H1 (cell line): ENCODE measurements at regions not wholly inside any gene's neighbourhood (a gene's known extent, or its start where the extent isn't known, plus 50 kb on each side); places are given as distances from the start of the nearest gene placed in this dataset.

Experiments used
- CTCF ChIA-PET: fragments of 300-600 bp; sonication (Branson Sonifier 250); formaldehyde crosslinking; loops from one replicate; lab custom pipeline; 2021; ENCODE audit not compliant: partially characterized antibody; lab: Charles Lee
- POLR2A ChIA-PET: fragments of 300-600 bp; sonication (Branson Sonifier 250); formaldehyde crosslinking; loops from one replicate; lab custom pipeline; 2021; ENCODE audit warnings: inconsistent platforms; ENCODE audit not compliant: partially characterized antibody; lab: Charles Lee
- DNase-seq, 2 experiments: peaks; one replicate each; pipeline versions ENCODE4 v3.0.0 to v3.0.0-alpha.2; 2010 to 2022; ENCODE audit warnings: low spot score in 2 of 2, low read depth in 1 of 2, mixed read lengths in 1 of 2
- FAIRE-seq: peaks from 2 replicates; lab custom pipeline; 2011; peaks lifted over from hg19 to GRCh38; lab: Jason Lieb, UNC
- H2AFZ ChIP-seq: 2 replicates; pipeline ENCODE4 v1.8.1; 2012; ENCODE audit warnings: low read length, inconsistent platforms
- H2AK5ac ChIP-seq: 2 replicates; pipeline ENCODE4 v1.6.1; 2013; ENCODE audit warnings: low read depth, low read length
- H2BK120ac ChIP-seq: replicated peaks from 2 replicates; pipeline ENCODE3; 2013; ENCODE audit warnings: low read depth, low read length, inconsistent platforms
- H2BK12ac ChIP-seq: 2 replicates; pipeline ENCODE4 v1.6.1; 2013; ENCODE audit warnings: low read depth, low read length
- H2BK15ac ChIP-seq: 2 replicates; pipeline ENCODE4 v1.6.1; 2013; ENCODE audit warnings: low read length
- H2BK20ac ChIP-seq: 2 replicates; pipeline ENCODE4 v1.6.1; 2013; ENCODE audit warnings: low read length
- H2BK5ac ChIP-seq: 2 replicates; pipeline ENCODE4 v1.6.1; 2013; ENCODE audit warnings: low read depth, low read length
- H3K14ac ChIP-seq: 2 replicates; pipeline ENCODE4 v1.6.1; 2013; ENCODE audit warnings: inconsistent platforms; ENCODE audit not compliant: insufficient read length
- H3K18ac ChIP-seq: 2 replicates; pipeline ENCODE4 v1.6.1; 2013; ENCODE audit warnings: low read length; ENCODE audit errors: extremely low read depth
- H3K23ac ChIP-seq: 2 replicates; pipeline ENCODE4 v1.6.1; 2013; ENCODE audit warnings: inconsistent platforms; ENCODE audit not compliant: insufficient read length
- H3K23me2 ChIP-seq: 2 replicates; pipeline ENCODE4 v1.6.1; 2013; ENCODE audit warnings: low read depth, low read length
- H3K27ac ChIP-seq: 2 replicates; pipeline ENCODE4 v1.6.1; 2011; ENCODE audit warnings: low read depth, low read length, inconsistent platforms
- H3K27me3 ChIP-seq, 4 experiments: replicated peaks in 1 of 4; 1 replicate in 1 of 4; 2 replicates in 3 of 4; pipeline versions ENCODE4 v1.6.1 to v1.8.1; 2011 to 2013; ENCODE audit warnings: low read length in 3 of 4, mild to moderate bottlenecking in 3 of 4, inconsistent platforms in 2 of 4, mixed read lengths in 2 of 4, moderate library complexity in 1 of 4; ENCODE audit not compliant: control insufficient read depth in 3 of 4, insufficient read depth in 3 of 4; ENCODE audit errors: extremely low read depth in 1 of 4
- H3K36me3 ChIP-seq, 4 experiments: 2 replicates each; pipeline versions ENCODE4 v1.6.1 to v1.8.1; 2011 to 2013; ENCODE audit warnings: mild to moderate bottlenecking in 4 of 4, low read length in 3 of 4, moderate library complexity in 2 of 4, control low read depth in 1 of 4, inconsistent platforms in 1 of 4; ENCODE audit not compliant: insufficient read depth in 4 of 4, control insufficient read depth in 2 of 4
- H3K4ac ChIP-seq: replicated peaks from 2 replicates; pipeline ENCODE3; 2013; ENCODE audit warnings: low read length, low read depth, mixed read lengths, inconsistent platforms; ENCODE audit not compliant: insufficient read length
- H3K4me1 ChIP-seq, 4 experiments: replicated peaks in 1 of 4; 1 replicate in 1 of 4; 2 replicates in 3 of 4; pipeline versions ENCODE4 v1.6.1 to v1.8.1; 2011 to 2013; ENCODE audit warnings: low read length in 3 of 4, inconsistent platforms in 2 of 4, mixed read lengths in 1 of 4; ENCODE audit not compliant: insufficient read depth in 4 of 4, control insufficient read depth in 3 of 4
- H3K4me2 ChIP-seq, 2 experiments: 2 replicates each; pipeline versions ENCODE4 v1.6.1 to v1.8.1; 2011 to 2013; ENCODE audit warnings: low read depth in 2 of 2, low read length in 2 of 2, control low read depth in 1 of 2, inconsistent platforms in 1 of 2, mild to moderate bottlenecking in 1 of 2; ENCODE audit not compliant: insufficient read depth in 1 of 2
- H3K4me3 ChIP-seq, 4 experiments: fragments of 200-600, 300-600 bp in 1 of 4; sonication (generic), shearing (Covaris generic), sonication (Bioruptor Twin) in 1 of 4; 2 replicates each; pipeline versions ENCODE4 v1.5.1 to v1.8.1; 2011 to 2016; ENCODE audit warnings: low read length in 4 of 4, low read depth in 3 of 4, control low read depth in 2 of 4, inconsistent platforms in 2 of 4, mild to moderate bottlenecking in 2 of 4, mixed read lengths in 1 of 4, moderate library complexity in 1 of 4; ENCODE audit not compliant: insufficient read depth in 2 of 4; ENCODE audit errors: extremely low read depth in 1 of 4
- H3K56ac ChIP-seq: replicated peaks from 2 replicates; pipeline ENCODE3; 2013; ENCODE audit warnings: low read depth, mild to moderate bottlenecking, mixed read lengths, low read length, inconsistent platforms; ENCODE audit not compliant: insufficient read length
- H3K79me1 ChIP-seq: 2 replicates; pipeline ENCODE4 v1.6.1; 2013; ENCODE audit warnings: low read depth, low read length, control low read depth
- H3K79me2 ChIP-seq, 2 experiments: 2 replicates each; pipeline versions ENCODE4 v1.6.1 to v1.8.1; 2012 to 2013; ENCODE audit warnings: low read length in 2 of 2, mild to moderate bottlenecking in 2 of 2, inconsistent platforms in 1 of 2; ENCODE audit not compliant: insufficient read depth in 2 of 2, control insufficient read depth in 1 of 2
- H3K9ac ChIP-seq, 4 experiments: replicated peaks in 1 of 4; 1 replicate in 1 of 4; 2 replicates in 3 of 4; pipeline versions ENCODE4 v1.6.1 to v1.8.1; 2011 to 2013; ENCODE audit warnings: low read depth in 3 of 4, low read length in 3 of 4, control low read depth in 2 of 4, mild to moderate bottlenecking in 2 of 4, moderate library complexity in 2 of 4, inconsistent platforms in 1 of 4; ENCODE audit errors: extremely low read depth in 1 of 4
- H3K9me3 ChIP-seq, 2 experiments: 2 replicates each; pipeline versions ENCODE4 v1.6.1 to v1.8.1; 2012 to 2013; ENCODE audit warnings: mild to moderate bottlenecking in 2 of 2, moderate library complexity in 2 of 2, control low read depth in 1 of 2, inconsistent platforms in 1 of 2, low read depth in 1 of 2, low read length in 1 of 2, mixed read lengths in 1 of 2; ENCODE audit not compliant: insufficient read depth in 2 of 2
- H4K20me1 ChIP-seq, 2 experiments: replicated peaks in 1 of 2; 2 replicates each; pipeline versions ENCODE3 to v1.8.1; 2011 to 2013; ENCODE audit warnings: inconsistent platforms in 2 of 2, low read length in 2 of 2, mild to moderate bottlenecking in 1 of 2; ENCODE audit not compliant: insufficient read depth in 2 of 2, control insufficient read depth in 1 of 2
- H4K5ac ChIP-seq: 2 replicates; pipeline ENCODE4 v1.6.1; 2013; ENCODE audit warnings: low read length, low read depth, mixed read lengths, inconsistent platforms; ENCODE audit not compliant: insufficient read length
- H4K8ac ChIP-seq: 2 replicates; pipeline ENCODE4 v1.8.0; 2013; ENCODE audit warnings: mild to moderate bottlenecking, moderate library complexity, low read length, inconsistent platforms; ENCODE audit not compliant: insufficient read depth; ENCODE audit errors: extremely low read depth
- H4K91ac ChIP-seq: replicated peaks from 2 replicates; pipeline ENCODE3; 2013; ENCODE audit warnings: low read length, mixed read lengths, inconsistent platforms; ENCODE audit not compliant: insufficient read length
- POLR2A ChIP-seq, 2 experiments: IDR thresholded peaks; 1 replicate in 1 of 2; 2 replicates in 1 of 2; pipeline ENCODE4 v1.6.1; 2011; ENCODE audit warnings: low read depth in 2 of 2, low read length in 2 of 2, mild to moderate bottlenecking in 2 of 2; ENCODE audit errors: control extremely low read depth in 1 of 2
- RXRA ChIP-seq: IDR thresholded peaks from 2 replicates; pipeline ENCODE4 v1.6.1; 2011; ENCODE audit warnings: low read depth, mild to moderate bottlenecking, low read length, moderate library complexity; ENCODE audit not compliant: insufficient read depth
- TAF1 ChIP-seq: IDR thresholded peaks from 2 replicates; pipeline ENCODE4 v1.6.1; 2011; ENCODE audit warnings: mild to moderate bottlenecking, low read depth, low read length
- WGBS, 2 experiments: shearing (Covaris generic) in 1 of 2; methylation state at CpG; one replicate each; pipeline versions ENCODE4 v1.1.6 to v1.1.7; 2013 to 2015; ENCODE audit warnings: low lambda C conversion rate in 2 of 2, mixed read lengths in 2 of 2, inconsistent platforms in 1 of 2, low coverage in 1 of 2, missing lambda C conversion rate in 1 of 2; ENCODE audit not compliant: insufficient replicate concordance in 2 of 2, insufficient coverage in 1 of 2, insufficient read length in 1 of 2; ENCODE audit errors: extremely low coverage in 1 of 2, missing lambda C conversion rate in 1 of 2; 5-methylcytosine and 5-hydroxymethylcytosine counted together

DNA sequence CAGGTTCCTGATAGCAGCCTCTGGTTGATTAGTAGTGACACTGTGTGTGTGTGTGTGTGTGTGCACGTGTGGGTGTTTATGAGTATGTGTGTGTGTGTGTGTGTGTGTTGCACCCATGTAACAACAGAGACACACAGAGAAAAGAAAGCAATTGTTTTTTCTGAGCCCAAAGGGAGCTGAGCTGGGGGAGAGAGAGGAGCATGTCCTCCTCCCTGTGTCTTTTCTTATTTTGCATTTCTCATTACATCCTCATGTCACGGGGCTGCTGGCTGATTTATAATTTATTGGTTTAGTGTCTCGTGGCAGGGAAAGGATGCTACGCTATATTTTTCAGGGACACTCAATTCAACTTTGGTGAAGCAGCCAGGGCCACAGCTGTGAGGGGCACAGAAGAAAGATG lies 511.4 kb downstream of the BCOR start:
- H3K4me3 ChIP-seq = no peak overlapping the region
- CTCF ChIA-PET = no interaction called here
- no peaks in the 10 kb centered on the region for H3K4me1 ChIP-seq
- no peak overlapping the region for H3K23ac ChIP-seq
- H2AFZ ChIP-seq = no peak overlapping the region
- DNase-seq (no peak), FAIRE-seq (no peak)
- no peaks in the 10 kb centered on the region for H3K36me3 ChIP-seq
- 73% methylated on average over 3 of the region's 4 CpGs; no CpG with 5 or more reads in 1 of the 2 experiments for WGBS, 2 experiments
- no peaks in the 10 kb centered on the region for H3K23me2 ChIP-seq
- no peak overlapping the region for H3K9ac ChIP-seq
- no peaks in the 10 kb centered on the region for H3K79me1 ChIP-seq
- H4K5ac ChIP-seq = no peak overlapping the region
- H4K91ac ChIP-seq = no peak overlapping the region
- peaks cover 0 to 2% of the 10 kb centered on the region in 2 experiments; a peak in 1 of 4 replicates for H3K9me3 ChIP-seq
- no peaks in the 10 kb centered on the region for H4K20me1 ChIP-seq
- H2BK20ac ChIP-seq = no peak overlapping the region
- H3K14ac ChIP-seq = no peak overlapping the region
- H3K4ac ChIP-seq = no peak overlapping the region
- no peak overlapping the region for H2BK5ac ChIP-seq
- no peak overlapping the region for H2BK12ac ChIP-seq
- POLR2A ChIA-PET = no interaction called here
- H3K56ac ChIP-seq = no peak overlapping the region
- no peak overlapping the region for H2BK15ac ChIP-seq
- H4K8ac ChIP-seq = no peak overlapping the region
- H3K18ac ChIP-seq = no peak overlapping the region
- no peaks in the 10 kb centered on the region for H3K79me2 ChIP-seq
- no peaks in the 10 kb centered on the region; a peak in 1 of 7 replicates for H3K27me3 ChIP-seq
- H2AK5ac ChIP-seq = no peak overlapping the region
- no peak overlapping the region for H3K27ac ChIP-seq
- H2BK120ac ChIP-seq = no peak overlapping the region
- H3K4me2 ChIP-seq = no peak overlapping the region
- TF ChIP-seq RXRA (no peak), POLR2A (IDR thresholded peaks at IDR 0.05; ENCODE audit: control extremely low read depth in 1 of 2, low read depth in 2 of 2, low read length in 2 of 2) (no peak), TAF1 (no peak)
